Fibroblast of pulmonary artery (primary cell): ENCODE measurements at regions not wholly inside any gene's neighbourhood (a gene's known extent, or its start where the extent isn't known, plus 50 kb on each side); places are given as distances from the start of the nearest gene placed in this dataset.

ENCODE experiments used
- DNase-seq: peaks from one replicate; pipeline ENCODE4 v3.0.0-alpha.2; 2010; ENCODE audit warnings: low read depth
- H3K4me3 ChIP-seq: replicated peaks from 2 replicates; pipeline ENCODE4 v1.5.1; 2011; ENCODE audit warnings: low read depth, mild to moderate bottlenecking, control low read depth, low read length, moderate library complexity
- TF ChIP-seq, protein P1 (sequence below): IDR thresholded peaks from 2 replicates; pipeline ENCODE4 v1.5.1; 2011; ENCODE audit warnings: mild to moderate bottlenecking, control low read depth, low read length, inconsistent platforms; ENCODE audit errors: missing control alignments

DNA sequence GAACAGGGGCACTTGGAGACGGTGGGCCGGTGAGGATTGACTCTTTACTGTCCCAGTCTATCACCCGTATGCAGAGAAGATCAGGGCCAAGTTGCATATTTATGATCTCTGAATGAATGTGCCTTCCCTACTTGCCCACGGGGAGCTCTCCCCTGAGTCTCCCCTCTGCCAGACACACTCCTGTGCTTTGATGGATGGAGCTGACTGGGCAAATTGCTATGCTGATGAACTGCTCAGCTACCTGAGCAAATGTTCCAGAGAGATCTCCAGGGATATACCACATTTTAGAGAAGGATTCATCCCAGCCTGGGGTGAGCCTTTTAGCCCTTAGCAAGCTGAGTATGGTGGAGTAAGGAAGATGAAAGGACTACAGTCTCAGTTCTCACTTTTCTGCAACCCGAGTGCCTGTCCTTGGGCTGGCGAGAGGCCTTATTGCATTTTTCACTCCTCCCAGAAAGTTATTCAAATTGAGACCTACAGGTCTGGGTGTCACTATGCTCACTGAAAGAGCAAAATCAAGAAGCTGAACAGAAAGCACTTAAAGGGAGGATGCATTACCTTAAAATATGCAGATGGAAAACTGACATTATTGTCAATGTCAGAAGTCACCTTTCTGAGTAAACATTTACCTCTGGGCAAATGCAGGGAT lies 526.7 kb upstream of the WWC1 start:
- TF ChIP-seq, protein P1, sequence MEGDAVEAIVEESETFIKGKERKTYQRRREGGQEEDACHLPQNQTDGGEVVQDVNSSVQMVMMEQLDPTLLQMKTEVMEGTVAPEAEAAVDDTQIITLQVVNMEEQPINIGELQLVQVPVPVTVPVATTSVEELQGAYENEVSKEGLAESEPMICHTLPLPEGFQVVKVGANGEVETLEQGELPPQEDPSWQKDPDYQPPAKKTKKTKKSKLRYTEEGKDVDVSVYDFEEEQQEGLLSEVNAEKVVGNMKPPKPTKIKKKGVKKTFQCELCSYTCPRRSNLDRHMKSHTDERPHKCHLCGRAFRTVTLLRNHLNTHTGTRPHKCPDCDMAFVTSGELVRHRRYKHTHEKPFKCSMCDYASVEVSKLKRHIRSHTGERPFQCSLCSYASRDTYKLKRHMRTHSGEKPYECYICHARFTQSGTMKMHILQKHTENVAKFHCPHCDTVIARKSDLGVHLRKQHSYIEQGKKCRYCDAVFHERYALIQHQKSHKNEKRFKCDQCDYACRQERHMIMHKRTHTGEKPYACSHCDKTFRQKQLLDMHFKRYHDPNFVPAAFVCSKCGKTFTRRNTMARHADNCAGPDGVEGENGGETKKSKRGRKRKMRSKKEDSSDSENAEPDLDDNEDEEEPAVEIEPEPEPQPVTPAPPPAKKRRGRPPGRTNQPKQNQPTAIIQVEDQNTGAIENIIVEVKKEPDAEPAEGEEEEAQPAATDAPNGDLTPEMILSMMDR: no peak
- no peak for DNase-seq
- H3K4me3 ChIP-seq: no peak overlapping the region

GRCh38 chr5:167765352-167765751 lies 526.1 kb upstream of the WWC1 start:
- H3K4me3 ChIP-seq: no peak overlapping the region
- TF ChIP-seq, protein P1: no peak
- DNase-seq: no peak

DNA sequence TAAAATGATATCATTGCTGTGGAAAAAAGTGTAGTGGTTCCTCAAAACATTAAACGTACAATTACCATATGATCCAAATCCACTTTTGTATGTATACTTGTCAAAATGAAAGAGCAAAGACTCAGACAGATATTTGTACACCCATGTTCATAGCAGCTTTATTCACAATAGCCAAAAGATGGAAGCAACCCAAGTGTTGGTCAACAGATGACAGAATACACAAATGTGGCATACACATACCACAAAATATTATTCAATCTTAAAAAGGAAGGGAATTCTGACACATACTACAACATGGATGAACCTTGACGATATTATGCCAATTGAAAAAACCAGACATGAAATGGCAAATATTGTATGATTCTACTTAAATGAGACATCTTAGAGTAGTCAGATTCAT lies 524.5 kb upstream of the WWC1 start:
- H3K4me3 ChIP-seq: no peak overlapping the region
- no peak for DNase-seq
- TF ChIP-seq, protein P1: no peak

DNA sequence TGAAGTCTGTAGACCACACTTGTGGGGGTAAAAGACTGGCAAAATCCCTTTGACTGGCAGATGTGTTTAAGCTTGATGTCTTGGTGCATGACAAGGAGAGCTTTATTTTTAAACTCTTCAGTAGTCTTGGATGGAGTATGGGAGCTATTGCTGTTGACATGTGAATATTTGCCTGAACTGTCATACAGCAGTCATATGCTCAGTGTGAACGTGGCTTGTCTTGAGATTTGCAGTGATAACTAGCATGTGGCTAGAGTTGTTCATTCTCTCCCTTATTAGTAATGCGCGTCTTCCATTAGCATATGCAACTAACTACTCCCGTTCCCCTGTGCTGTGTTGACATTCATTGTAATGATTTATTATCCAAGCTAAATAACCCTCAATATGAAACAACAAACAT lies 523.6 kb upstream of the WWC1 start:
- DNase-seq: no peak
- no peak overlapping the region for H3K4me3 ChIP-seq
- TF ChIP-seq, protein P1: no peak

DNA sequence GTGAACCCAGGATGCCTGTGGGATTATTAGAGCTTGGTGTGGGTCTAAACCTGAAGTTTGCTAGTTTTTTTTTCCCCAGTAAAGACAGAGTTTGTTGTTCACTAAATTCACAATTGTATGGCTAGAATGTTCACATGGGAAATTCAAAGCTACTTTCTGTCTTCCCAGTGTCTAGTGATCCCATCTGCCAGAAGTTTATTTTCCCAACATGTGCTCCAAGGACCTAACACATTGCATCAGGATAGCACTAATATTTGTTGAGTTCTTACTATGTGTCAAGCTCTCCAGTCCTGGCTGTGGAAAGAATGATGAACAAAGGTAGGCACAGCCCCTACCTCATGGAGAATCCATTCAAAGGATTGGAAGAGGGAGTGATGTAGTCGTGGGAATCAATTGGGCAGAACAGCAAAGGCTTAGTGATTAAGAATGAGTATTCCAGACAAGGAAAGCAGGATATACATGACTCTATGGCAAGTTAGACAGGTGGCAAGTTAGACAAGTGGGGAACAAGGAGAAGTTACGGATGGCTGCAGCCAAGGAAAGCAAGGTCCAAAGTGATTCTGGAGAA lies 521.5 kb upstream of the WWC1 start:
- TF ChIP-seq, protein P1: no peak
- no peak for DNase-seq
- H3K4me3 ChIP-seq: no peak overlapping the region

DNA sequence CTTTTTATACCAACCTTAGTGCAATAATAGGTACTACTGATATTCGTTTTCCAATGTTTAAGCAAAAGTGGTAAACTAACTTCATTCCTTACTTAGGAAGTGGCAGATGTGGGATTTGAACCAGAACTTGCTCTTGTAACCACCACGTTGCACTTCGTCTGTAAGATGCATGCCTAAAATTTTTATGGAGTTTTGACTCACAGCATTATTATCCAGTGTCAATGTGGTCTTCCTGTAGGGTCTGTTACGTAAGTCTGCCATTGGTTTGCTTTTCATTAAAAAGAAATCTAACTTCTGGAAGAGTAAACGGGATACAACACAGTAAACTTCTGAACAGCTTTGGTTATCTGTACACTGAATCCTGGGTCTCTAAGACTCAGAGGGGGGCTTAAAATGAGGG lies 521.0 kb upstream of the WWC1 start:
- TF ChIP-seq, protein P1: no peak
- no peak overlapping the region for H3K4me3 ChIP-seq
- peak; percentile 44 for DNase-seq

GRCh38 chr5:167771571-167771970 lies 519.9 kb upstream of the WWC1 start:
- TF ChIP-seq, protein P1: no peak
- DNase-seq: no peak
- no peak overlapping the region for H3K4me3 ChIP-seq
